MCF 10A (cell line): ENCODE measurements at regions not wholly inside any gene's neighbourhood (a gene's known extent, or its start where the extent isn't known, plus 50 kb on each side); places are given as distances from the start of the nearest gene placed in this dataset.

Experiments used
- BruUV-seq: library from RNA; stranded (reverse); fragments of 400-500 nt; replicated peaks from 2 replicates; lab custom pipeline; 2021; lab: Mats Ljungman, UMichigan
- CTCF ChIA-PET: fragments of 300-600 bp; sonication (Branson Sonifier 250); formaldehyde crosslinking; extraction: SDS; loops from one replicate; lab custom pipeline; 2021; ENCODE audit warnings: antibody characterized with exemption, inconsistent platforms; lab: Yijun Ruan, JAX
- POLR2A ChIA-PET: fragments of 300-600, 350-650 bp; sonication (Branson Sonifier 250); formaldehyde crosslinking; extraction: SDS; loops from one replicate; lab custom pipeline; 2020; ENCODE audit warnings: antibody characterized with exemption, inconsistent platforms; lab: Yijun Ruan, JAX
- DNase-seq: peaks from one replicate; pipeline ENCODE4 v3.0.0-alpha.2; 2018; ENCODE audit not compliant: unreplicated experiment
- H3K27ac Mint-ChIP-seq: one replicate; pipeline ENCODE4 v1.8.0; 2022; ENCODE audit warnings: mild to moderate bottlenecking, low read depth, mixed read lengths; ENCODE audit not compliant: unreplicated experiment
- H3K27me3 Mint-ChIP-seq: one replicate; pipeline ENCODE4 v1.8.0; 2022; ENCODE audit warnings: mixed read lengths; ENCODE audit not compliant: insufficient read depth, unreplicated experiment
- H3K36me3 Mint-ChIP-seq: one replicate; pipeline ENCODE4 v1.8.0; 2022; ENCODE audit warnings: mild to moderate bottlenecking, moderate library complexity, mixed read lengths; ENCODE audit not compliant: insufficient read depth, unreplicated experiment
- H3K4me1 Mint-ChIP-seq: one replicate; pipeline ENCODE4 v1.8.0; 2022; ENCODE audit warnings: mixed read lengths; ENCODE audit not compliant: insufficient read depth, unreplicated experiment
- H3K4me3 Mint-ChIP-seq: one replicate; pipeline ENCODE4 v1.8.0; 2022; ENCODE audit warnings: mild to moderate bottlenecking, moderate library complexity, mixed read lengths; ENCODE audit not compliant: unreplicated experiment
- H3K9me3 Mint-ChIP-seq: one replicate; pipeline ENCODE4 v1.8.0; 2022; ENCODE audit warnings: mixed read lengths; ENCODE audit not compliant: unreplicated experiment
- intact Hi-C: fragments of 100-400 bp; cut with micrococcal nuclease; formaldehyde crosslinking; loops from 2 replicates; pipeline ENCODE4 v1.14.1; 2022
- TF ChIP-seq, protein P1 (sequence below): fragments of 200-600 bp; IDR thresholded peaks from one replicate; pipeline ENCODE4 v1.8.0; 2022; ENCODE audit warnings: antibody characterized with exemption, mild to moderate bottlenecking; ENCODE audit not compliant: unreplicated experiment

DNA sequence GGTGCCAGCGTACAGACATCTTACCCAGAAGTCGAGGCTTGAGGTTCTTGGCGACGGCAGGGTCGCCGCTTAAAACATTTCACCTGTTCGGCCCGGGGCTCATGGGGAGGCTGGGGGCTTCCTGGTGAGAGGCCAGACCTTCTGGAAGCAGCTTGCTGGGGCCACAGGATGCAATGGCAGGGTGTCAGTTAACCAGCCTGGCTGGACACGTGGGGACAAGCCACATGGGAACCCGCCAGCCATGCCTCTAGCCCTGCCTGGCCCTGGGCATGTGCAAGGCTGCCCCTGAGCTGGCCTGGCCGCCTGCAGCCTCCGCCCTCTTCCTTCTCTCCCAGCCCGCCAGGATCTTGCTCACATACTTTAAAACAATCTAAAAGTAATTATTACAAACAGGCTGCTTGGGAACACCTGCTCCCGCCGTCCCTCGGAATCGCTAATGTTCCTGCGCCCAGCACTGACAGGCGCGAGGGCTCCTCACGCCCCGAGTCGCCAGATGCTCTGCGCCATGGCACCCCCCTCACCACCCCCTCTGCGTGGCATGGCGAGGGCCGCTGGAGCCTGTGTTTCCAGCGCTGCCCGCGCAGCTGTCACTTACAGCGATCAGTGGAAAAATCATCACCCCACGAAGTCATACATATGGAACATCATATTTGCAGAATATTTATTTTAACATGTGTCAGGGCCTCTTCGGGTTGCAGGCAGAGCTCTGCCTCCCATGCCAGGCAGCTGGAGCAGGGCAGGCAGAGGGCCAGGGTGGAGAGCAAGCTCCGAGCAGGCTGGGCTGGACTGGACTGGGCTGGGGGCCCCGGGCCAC is 188.7 kb upstream of the GSE1 start:
- no TSS peak for BruUV-seq
- Mint-ChIP-seq H3K4me1 (no peaks in the 10 kb centered on the region), H3K27me3 (no peaks in the 10 kb centered on the region), H3K36me3 (no peaks in the 10 kb centered on the region), H3K4me3 (no peak overlapping the region), H3K27ac (no peak overlapping the region), H3K9me3 (no peaks in the 10 kb centered on the region)
- intact Hi-C loops = no loop called here
- TF ChIP-seq, protein P1, sequence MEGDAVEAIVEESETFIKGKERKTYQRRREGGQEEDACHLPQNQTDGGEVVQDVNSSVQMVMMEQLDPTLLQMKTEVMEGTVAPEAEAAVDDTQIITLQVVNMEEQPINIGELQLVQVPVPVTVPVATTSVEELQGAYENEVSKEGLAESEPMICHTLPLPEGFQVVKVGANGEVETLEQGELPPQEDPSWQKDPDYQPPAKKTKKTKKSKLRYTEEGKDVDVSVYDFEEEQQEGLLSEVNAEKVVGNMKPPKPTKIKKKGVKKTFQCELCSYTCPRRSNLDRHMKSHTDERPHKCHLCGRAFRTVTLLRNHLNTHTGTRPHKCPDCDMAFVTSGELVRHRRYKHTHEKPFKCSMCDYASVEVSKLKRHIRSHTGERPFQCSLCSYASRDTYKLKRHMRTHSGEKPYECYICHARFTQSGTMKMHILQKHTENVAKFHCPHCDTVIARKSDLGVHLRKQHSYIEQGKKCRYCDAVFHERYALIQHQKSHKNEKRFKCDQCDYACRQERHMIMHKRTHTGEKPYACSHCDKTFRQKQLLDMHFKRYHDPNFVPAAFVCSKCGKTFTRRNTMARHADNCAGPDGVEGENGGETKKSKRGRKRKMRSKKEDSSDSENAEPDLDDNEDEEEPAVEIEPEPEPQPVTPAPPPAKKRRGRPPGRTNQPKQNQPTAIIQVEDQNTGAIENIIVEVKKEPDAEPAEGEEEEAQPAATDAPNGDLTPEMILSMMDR = no peak
- POLR2A ChIA-PET = interaction anchor here (0.6 kb wide), 1 partner anchor 48 kb away, joined by 3 read pairs; no protein-coding TSS in a partner anchor
- DNase-seq = no peak
- CTCF ChIA-PET = interaction anchor here (1.5 kb wide), 1 partner anchor 9 kb away, joined by 5 read pairs; no protein-coding TSS in a partner anchor

DNA sequence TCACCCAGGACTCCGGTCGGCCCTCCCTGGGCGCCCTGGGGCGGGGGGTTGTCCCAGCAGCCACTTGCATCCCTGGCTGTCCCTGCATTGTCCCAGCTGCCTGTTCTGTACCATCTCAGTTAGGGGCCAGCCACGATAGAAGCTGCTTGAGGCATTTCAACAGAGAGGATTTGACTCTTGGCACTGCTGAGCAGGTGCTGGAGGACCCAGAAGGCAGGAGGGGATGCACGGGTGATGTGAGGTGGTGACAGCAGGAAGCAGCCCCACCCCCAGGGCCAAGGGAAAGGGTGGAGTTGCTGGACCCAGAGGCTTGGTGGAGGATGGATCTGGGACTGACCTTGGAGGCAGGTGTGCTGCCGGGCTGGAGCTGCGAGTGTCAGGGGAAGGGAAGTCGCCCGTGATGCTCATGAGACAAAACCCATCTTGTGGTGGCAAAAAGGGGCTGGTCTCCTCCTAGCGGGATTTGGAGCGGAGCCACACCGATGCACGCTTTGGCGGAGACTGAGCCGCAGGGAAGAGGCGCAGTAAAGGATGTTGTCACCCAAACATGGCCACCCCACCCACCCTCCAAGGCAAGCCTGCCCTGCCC is 188.0 kb upstream of the GSE1 start:
- no peak for DNase-seq
- Mint-ChIP-seq H3K9me3 (no peaks in the 10 kb centered on the region), H3K27ac (no peak overlapping the region), H3K27me3 (no peaks in the 10 kb centered on the region), H3K36me3 (no peaks in the 10 kb centered on the region), H3K4me3 (no peak overlapping the region), H3K4me1 (no peaks in the 10 kb centered on the region)
- intact Hi-C loops = no loop called here
- ChIA-PET POLR2A (interaction anchor here (0.6 kb wide), 1 partner anchor 49 kb away, joined by 3 read pairs; no protein-coding TSS in a partner anchor), CTCF (interaction anchor here (0.6 to 1.5 kb wide), 2 partner anchors 9 to 57 kb away, joined by 3 to 5 read pairs; no protein-coding TSS in a partner anchor)
- BruUV-seq = no TSS peak
- TF ChIP-seq, protein P1 = no peak

DNA sequence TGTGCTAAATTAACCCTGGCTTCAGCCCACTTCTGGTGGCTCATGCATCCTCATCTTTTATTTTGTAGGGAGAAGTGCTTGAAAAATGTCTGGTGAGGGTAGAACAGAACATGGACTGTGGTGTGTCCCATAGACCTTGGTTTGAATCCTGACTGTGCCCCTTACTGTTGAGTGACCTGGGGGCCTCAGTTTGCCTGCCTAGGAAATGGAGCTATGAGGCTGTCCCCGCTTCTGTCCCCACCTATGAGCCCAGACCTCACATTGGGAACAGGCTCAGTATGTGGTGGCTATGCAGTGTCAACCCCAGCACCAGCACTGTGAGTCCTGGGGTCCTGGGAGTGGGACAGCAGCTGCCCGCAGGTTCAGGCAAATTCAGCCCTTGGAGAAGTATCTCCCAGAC is 186.3 kb upstream of the GSE1 start:
- intact Hi-C loops = no loop called here
- BruUV-seq = no TSS peak
- TF ChIP-seq, protein P1 = no peak
- no peaks in the 10 kb centered on the region for H3K9me3 Mint-ChIP-seq
- ChIA-PET CTCF (interaction anchor here (0.6 to 1.1 kb wide), 3 partner anchors 82 to 190 kb away, joined by 3 to 4 read pairs (median 4); no protein-coding TSS in a partner anchor), POLR2A (interaction anchor here (0.9 kb wide), 1 partner anchor 56 kb away, joined by 4 read pairs; no protein-coding TSS in a partner anchor)
- DNase-seq = no peak
- H3K27ac Mint-ChIP-seq = no peak overlapping the region
- no peak overlapping the region for H3K4me3 Mint-ChIP-seq
- no peaks in the 10 kb centered on the region for H3K4me1 Mint-ChIP-seq
- no peaks in the 10 kb centered on the region for H3K27me3 Mint-ChIP-seq
- no peaks in the 10 kb centered on the region for H3K36me3 Mint-ChIP-seq
